ENCODE measurements at regions not wholly inside any gene's neighbourhood (a gene's known extent, or its start where the extent isn't known, plus 50 kb on each side); places are given as distances from the start of the nearest gene placed in this dataset.

DNA sequence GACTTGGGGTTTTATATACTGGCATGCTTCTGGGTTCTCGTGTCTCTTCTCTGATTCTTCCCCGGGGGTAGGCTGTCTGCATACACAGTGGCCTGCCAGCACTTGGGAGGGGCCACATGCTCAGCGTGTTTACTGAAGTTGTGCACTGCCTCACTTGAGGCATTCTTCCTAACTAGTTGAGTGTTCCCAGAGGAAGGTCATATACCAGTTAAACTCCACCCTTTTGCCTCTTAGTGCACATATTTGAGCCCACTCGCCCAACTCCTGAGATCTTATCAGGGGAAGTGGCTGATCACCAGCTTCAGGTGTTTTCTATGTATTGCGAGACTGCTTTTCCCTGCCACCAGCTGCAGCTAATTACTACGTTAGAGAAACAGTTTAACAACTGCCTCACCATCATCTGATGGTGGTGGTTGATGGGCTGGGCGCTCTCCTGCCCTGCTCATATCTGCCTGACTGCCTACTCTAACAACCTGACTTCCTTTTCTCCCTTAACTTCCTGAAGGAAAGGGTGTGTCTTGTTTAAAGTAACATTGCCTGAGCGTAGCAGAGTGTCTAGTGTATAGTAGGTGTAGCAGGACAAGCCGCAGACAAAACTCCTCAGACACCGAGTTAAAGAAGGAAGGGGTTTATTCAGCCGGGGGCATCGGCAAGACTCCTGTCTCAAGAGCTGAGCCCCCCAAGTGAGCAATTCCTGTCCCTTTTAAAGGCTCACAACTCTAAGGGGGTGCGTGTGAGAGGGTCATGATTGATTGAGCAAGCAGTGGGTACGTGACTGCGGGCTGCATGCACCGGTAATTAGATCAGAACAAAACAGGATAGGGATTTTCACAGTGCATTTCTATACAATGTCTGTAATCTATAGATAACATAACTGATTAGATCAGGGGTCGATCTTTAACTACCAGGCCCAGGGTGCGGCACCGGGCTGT lies 60.1 kb upstream of the CLINT1 start:
- TF ChIP-seq POLR2A (IDR thresholded peaks at IDR 0.05): no peak
- TF ChIP-seq, protein P1, sequence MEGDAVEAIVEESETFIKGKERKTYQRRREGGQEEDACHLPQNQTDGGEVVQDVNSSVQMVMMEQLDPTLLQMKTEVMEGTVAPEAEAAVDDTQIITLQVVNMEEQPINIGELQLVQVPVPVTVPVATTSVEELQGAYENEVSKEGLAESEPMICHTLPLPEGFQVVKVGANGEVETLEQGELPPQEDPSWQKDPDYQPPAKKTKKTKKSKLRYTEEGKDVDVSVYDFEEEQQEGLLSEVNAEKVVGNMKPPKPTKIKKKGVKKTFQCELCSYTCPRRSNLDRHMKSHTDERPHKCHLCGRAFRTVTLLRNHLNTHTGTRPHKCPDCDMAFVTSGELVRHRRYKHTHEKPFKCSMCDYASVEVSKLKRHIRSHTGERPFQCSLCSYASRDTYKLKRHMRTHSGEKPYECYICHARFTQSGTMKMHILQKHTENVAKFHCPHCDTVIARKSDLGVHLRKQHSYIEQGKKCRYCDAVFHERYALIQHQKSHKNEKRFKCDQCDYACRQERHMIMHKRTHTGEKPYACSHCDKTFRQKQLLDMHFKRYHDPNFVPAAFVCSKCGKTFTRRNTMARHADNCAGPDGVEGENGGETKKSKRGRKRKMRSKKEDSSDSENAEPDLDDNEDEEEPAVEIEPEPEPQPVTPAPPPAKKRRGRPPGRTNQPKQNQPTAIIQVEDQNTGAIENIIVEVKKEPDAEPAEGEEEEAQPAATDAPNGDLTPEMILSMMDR (IDR thresholded peaks at IDR 0.05): no peak
